ENCODE measurements at regions not wholly inside any gene's neighbourhood (a gene's known extent, or its start where the extent isn't known, plus 50 kb on each side); places are given as distances from the start of the nearest gene placed in this dataset.
"Not testable (repeated sequence)": the region's sequence is repeated elsewhere in the genome, so short reads cannot be mapped to it uniquely, and the experiment has no call there.

DNA sequence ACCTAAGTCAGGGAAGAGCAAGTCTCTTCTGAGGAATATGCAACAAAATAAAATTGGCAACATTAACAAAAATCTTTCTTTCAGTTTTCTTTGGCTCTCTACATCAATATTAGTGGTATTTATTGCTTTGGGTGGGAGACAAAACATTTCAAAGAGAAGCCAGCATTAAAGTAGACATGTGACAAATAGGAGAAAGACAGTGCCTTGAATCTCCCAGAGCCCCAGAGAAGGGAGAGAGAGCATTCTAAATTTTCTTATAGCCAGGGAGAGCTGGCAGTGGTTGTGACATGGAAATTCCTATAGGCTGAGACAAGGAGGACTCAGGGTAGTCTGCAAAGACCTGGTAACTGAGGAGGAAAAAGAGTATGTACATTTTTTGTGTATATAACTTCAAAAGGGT is 79.4 kb upstream of the NREP start:
- DNase-seq (ENCODE audit: extremely low read depth, low read depth, low spot score): no peak

DNA sequence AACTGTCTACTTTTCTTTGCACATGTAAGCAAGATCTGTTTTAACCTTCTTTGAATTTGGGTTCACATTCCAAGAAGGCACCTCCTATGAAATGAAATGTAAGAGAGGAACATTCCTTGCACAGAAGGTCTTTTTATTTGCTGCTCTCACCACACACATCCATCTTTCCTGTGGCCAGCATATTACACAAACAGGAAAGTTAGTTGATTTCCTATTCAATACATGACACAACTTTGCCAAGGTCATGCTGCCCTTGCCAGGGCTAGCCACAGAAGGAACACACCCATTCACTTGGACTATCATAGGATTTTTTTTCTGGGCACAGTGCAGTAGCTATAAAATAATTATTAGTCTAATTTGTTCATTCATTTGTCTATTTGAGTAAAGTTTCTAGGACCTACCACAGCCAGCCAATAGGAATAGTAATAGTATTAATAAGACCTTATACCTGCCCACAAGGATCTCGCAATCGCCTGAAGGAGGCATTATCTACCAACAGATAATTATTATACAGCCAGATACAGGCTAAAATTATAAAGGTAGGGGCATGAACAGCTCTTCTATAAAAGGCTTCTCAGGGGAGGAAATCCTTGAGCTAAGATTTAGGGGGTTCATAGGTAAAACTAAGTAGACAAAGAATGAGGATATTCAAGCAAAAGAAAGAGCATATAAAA is 78.1 kb upstream of the NREP start:
- no peak for DNase-seq (ENCODE audit: extremely low read depth, low read depth, low spot score)

DNA sequence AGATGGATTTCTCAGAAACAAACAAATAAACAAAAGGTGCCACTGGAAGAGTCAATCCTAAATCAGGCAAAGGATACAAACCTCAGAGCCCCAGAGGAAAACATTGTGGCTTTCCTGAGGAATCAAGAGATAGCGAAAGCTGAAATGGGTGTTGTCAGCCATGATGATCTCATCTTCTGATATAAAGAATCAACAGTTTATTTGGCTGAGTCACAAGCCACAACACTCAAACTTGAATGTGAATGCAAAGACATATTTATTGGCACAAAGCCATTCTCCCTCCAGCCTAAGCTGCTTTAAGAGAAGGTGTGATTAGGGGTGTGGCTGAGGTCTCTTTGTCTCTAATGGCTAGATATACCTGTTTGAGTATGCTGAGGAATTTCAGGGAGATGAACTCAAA is 73.3 kb upstream of the NREP start:
- DNase-seq (ENCODE audit: extremely low read depth, low read depth, low spot score): no peak

GRCh38 chr5:111829701-111830100 is 72.7 kb upstream of the NREP start:
- no peak for DNase-seq (ENCODE audit: extremely low read depth, low read depth, low spot score)

DNA sequence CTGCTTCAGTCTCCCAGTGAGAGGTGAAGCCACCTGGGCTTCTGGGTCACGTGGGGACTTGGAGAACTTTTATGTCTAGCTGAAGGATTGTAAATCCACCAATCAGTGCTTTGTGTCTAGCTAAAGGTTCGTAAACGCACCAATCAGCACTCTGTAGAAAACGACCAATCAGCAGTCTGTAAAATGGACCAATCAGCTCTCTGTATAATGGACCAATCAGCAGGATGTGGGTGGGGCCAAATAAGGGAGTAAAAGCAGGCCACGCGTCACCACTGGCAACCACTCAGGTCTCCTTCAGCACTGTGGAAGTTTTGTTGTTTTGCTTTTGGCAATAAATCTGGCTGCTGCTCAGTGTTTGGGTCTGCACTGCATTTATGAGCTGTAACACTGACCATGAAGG is 69.1 kb upstream of the NREP start:
- no peak for DNase-seq (ENCODE audit: extremely low read depth, low read depth, low spot score)

- no peak for DNase-seq (ENCODE audit: extremely low read depth, low read depth, low spot score)
Observed at GRCh38 chr5:111820072-111820471, 63.1 kb upstream of the NREP start.

DNA sequence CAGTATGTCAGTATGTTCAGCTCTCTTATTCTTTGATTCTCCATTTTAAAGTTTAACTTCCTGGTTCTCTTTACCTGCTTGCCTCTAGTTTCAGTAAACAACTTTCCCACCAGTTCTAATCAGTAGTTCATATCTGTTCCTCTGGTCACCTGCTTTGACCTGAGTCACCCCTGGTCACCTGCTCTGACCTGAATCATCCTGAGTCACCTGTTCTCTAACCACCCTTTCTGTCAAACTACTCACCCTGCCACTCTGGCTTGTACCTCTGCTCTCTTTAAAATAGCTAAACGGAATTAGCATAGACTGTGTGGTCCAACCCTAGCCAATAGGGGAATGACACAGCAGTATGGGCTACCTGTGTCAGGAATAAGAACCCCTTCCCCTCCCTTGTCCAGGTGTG is 62.0 kb upstream of the NREP start:
- not testable (repeated sequence) for DNase-seq (ENCODE audit: extremely low read depth, low read depth, low spot score)

DNA sequence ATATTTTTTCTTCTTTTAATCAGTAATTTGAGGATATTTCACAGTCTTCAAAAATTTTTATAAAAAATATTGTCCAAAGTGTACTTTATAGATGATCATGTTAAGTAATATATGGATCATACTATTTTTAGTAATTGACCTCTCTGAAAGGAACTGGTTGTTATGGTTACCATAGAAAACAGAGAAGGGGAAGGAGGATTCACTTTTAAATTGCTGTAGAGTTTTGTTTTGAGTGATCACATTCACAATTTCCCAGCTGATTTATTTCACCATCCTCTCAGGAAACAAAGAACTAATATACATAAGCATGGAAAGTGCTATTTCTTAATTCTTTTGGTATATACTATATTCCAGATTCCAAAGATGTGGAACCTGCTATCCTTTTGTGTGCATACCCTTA is 56.5 kb upstream of the NREP start:
- DNase-seq (ENCODE audit: extremely low read depth, low read depth, low spot score): no peak

- DNase-seq (ENCODE audit: extremely low read depth, low read depth, low spot score): peak; percentile 18
Observed at GRCh38 chr5:111810112-111810511, 53.1 kb upstream of the NREP start.

All from glomerular endothelial cell (primary cell).